HG02870 (cell line): ENCODE measurements at regions not wholly inside any gene's neighbourhood (a gene's known extent, or its start where the extent isn't known, plus 50 kb on each side); places are given as distances from the start of the nearest gene placed in this dataset.
A peak's percentile ranks its signal among the peaks of the same experiment; 100 is the strongest.

ENCODE experiments used
- ATAC-seq: cut with Tn5 transposase; IDR thresholded peaks from one replicate; pipeline ENCODE4 v1.9.1; 2021; ENCODE audit warnings: mild to moderate bottlenecking, moderate library complexity; ENCODE audit not compliant: unreplicated experiment

DNA sequence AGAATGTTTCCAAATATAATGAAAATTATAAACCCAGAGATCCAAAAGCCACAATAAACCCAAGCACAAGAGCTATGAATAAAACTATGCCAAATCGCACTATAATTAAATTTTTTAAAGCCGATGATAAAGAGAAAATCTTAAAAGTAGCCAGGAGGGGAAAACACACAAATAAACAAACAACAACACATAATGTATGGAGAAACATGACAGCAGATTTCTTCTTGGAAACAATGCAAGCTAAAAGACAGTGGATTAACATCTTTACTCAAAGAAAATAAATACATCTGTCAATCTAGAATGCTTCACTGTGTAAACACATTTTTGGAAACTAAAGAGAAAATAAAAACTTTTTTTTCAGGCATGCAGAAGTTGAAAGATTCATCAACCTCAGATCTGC lies 53.0 kb upstream of the SMOX start:
- no peak for ATAC-seq

DNA sequence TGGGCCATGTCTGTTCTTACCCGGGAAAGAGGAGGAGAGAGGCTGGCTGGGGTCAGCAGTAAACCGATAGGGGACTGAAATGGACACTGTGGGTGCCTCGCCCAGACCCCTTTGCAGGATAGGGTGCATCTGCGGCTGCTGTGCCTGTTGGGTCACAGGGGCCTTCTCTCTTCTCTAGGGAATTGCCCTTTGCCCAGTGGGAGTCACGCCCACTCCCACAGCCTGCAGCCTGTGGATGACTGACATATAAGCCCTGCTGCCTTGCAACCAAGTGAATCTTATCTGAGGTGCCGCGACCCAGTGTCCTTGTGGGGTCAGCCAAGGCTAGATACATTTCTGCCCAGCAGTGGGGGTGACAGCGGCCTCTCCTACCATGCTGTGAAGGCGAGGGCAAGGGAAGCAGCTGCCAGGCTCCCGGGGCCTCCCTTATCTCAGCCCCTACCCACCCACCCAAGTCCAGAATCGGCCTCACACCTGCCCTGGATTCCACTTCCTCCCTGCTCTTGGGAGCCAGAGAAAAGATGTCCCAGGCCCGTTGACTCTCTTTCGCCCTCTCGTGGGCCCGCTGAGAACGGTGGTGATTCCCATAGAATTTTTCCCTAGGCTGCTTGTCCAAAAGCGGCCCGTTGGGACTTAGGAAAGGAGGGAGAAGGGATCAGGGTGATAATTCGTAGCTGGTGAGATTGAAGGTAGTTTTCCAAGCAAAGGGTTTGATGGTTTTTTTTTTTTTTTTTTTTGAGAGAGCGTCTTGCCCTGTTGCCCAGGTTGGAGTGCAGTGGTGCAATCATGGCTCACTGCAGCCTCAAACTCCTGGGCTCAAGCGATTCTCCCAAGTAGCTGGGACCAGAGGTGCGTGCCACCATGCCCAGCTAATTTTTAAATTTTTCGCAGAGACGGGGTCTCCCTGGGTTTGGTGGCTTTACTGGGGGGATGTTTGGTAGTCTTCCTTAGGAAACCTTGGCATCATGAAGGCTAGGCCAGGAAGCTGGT lies 56.8 kb upstream of the SMOX start:
- ATAC-seq: no peak

DNA sequence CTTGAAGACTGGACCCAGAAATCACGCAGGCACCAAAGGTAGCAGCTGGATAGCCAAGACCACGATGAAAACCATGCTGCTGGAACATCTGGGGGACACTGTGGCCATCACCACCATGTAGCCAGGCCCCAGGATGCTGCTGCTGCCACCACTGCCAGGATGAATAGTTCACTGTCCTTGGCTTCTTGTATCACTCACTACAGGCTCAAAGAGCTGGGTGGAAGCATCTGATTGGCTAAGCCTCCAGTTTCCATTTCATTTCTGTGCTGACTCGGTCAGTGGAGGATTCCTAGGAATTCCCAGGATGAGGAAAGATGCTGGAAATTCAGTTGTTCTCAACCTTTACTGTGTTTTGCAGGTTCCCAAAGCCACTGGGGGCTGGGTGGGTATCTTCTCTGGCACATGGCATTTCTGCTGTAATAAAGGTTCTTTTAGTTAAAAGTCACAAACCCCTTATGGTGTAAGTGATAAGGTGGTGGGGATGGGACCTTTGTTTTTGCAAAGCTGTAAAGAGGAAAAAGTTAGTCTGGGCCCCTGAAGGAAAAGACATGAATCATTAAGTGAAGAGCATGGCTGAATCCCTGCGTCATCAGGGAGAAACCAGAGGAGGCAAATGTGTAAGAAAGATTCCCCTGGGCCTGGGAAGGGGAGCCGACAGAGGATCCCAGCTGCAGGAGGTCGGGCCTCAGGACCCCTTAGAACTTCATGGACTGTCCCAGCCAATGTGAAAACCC lies 57.7 kb upstream of the SMOX start:
- no peak for ATAC-seq

DNA sequence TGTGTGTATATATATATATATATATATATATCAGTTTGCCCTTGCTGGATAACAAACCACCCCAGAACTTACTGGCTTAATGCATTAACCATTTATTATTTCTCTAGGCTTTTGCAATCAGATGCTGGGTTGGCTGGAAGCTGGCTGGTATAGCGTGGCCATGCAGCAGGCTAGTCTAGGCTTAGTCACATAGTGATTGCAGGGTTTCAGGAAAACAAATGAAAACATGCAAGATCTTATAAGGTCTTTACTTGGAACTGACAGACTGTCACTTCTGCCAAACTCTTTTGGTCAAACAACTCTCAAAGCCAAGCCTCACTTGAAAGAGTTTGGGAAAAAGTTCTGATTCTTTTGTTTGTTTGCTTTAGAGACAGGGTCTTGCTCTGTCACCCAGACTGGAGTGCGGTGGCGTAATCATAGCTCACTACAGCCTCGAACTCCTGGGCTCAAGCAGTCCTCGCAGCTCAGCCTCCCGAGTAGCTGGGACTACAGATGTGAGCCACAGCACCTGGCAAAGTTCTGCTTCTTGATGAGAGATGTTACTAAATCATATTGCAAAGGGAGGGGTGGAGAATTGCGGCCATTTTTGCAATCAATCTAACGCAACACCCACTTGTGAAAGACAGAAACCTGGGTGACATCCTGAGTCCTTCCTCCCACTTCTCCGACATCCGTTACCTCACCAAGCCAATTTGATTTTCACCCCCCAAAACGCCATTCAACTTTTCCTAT lies 58.7 kb upstream of the SMOX start:
- no peak for ATAC-seq

DNA sequence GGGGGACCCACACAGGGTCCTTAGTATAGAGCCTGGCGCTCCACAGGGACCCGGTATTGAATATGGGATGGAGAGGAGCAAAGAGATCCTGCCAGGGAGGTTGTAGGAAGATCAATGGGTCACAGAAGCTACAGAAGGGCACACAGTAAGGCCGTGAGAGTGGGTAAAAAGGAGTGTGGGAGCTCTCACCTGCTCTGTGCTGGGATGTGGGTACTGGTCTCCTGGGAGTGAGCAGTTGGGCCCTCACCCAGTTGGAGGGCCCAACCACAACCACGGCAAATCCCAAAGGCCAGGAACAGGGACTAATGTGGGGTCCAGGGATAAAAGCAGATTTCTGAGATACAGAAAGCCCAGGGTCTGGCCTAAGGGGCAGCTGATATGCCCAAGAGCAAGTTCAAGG lies 59.9 kb upstream of the SMOX start:
- ATAC-seq: no peak

DNA sequence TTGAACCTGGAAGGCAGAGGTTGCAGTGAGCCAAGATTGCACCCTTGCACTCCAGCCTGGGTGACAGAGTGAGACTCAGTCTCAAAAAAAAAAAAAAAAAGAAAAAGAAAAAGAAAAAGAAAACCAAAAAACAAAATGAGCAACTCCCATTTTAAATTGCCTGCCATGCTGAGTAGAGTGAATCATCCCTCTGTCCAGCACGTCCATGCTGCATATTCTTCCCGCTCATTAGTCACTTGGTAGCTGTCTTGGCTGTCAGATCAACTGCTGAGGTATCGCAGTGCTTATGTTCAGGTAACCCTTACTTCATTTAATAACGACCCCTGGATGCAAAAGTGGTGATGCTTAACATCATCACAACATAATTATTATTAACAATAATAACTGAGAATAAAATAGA lies 60.7 kb upstream of the SMOX start:
- ATAC-seq: no peak

DNA sequence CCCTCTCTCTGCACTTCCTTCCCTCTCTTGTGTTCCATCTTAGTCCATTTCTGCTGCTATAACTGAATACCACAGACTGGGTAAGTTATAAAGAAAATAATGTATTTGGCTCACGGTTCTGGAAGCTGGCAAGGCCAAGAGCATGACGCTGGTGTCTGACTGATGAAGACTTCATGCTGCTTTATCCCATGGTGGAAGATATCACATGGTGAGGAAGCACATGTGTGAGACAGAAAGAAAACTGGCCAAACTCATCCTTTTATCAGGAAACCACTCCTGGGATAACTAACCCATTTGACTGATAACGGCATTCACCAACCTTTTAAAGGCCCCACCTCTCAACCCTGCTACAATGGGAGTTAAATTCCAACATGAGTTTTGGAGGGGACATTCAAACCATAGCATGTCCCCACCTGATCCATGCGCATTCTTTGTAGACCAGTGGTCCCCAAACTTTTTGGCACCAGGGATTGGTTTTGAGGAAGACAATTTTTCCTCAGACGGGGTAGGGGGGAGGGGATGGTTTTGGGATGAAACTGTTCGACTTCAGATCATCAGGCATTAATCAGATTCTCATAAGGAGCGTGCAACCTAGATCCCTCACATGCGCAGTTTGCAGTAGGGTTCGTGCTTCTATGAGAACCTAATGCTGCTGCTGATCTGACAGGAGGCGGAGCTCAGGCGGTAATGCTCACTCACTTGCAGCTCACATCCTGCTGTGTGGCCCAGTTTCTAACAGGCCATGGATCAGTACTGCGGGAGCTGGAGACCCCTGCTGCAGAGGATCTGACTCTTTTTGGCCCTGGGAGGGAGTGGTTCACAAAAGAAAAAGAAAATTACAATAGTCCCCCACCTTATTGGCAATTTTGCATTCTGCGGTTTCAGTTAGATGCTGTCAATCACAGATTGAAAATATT lies 61.6 kb upstream of the SMOX start:
- ATAC-seq: no peak

DNA sequence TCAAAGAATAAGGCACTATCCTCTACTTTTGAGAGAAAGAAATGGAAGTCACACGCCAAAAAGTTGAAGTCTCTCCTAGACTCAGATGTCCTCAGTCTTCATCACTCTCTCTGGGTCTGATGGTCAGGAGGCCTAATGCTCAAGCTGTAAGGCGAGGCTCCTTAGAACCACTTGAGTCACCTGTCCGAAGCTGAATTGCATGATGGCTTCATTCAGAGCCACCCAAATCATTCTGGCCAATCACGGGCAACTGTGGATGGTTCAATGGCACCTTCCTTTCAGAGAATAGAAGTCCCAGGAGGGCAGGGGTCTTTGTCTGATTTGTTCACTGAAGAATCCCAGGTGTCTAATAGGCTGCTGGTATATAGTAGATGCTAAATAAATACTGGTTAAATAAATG lies 63.9 kb upstream of the SMOX start:
- ATAC-seq: no peak

DNA sequence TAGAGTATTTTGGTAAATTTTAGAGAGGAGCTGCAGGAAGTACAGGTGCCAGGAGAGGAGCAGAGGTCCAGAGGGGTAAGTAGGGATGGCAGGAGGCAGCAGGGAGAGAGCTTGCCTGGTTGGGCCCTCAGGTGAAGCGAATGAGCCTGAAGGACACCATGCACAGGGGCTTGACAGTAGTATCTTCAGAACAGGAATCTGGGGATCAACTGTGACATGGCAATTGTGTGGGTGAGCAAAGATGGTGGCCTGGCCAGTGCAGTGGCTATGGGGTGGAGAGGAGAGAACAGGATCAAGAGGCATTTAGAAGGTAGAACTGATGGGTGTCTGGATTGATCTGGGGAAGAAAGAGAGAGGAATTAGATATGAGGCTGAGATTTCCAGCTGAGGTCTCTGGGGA lies 64.5 kb upstream of the SMOX start:
- ATAC-seq: no peak

DNA sequence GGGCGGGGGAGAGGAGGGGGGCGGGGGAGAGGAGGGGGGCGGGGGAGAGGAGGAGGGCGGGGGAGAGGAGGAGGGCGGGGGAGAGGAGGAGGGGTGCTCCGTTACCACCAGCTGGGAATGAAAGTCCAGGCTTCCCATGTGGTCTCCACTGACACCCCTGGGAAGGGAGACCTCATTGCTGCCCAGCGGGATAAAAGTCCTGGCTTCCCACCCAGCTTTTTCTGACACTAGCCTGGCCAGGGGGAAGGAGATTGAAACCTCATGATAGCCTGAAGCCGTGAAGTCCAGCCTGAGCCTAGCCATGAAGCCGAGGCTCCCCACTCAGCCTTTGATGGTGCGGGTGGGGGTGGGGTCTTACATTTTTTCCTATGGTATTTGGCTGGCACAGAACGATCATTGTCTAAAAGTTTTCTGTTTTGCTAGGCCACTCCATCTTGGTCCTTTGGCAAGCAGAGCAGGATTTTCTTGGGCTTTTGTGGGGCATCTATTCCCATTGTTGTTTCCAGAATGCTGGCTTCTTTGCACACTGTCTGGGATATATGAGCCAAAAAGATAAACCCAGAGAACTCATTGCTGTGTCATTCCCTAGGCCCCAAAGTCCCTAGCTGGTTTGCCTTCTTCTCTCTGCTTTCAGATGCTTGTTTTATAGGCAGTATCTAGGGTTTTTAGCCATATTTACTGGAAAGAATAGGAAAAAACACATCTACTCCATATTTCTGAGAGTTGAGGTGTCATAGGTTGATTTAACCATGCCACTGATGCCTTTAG lies 65.3 kb upstream of the SMOX start:
- no peak for ATAC-seq

DNA sequence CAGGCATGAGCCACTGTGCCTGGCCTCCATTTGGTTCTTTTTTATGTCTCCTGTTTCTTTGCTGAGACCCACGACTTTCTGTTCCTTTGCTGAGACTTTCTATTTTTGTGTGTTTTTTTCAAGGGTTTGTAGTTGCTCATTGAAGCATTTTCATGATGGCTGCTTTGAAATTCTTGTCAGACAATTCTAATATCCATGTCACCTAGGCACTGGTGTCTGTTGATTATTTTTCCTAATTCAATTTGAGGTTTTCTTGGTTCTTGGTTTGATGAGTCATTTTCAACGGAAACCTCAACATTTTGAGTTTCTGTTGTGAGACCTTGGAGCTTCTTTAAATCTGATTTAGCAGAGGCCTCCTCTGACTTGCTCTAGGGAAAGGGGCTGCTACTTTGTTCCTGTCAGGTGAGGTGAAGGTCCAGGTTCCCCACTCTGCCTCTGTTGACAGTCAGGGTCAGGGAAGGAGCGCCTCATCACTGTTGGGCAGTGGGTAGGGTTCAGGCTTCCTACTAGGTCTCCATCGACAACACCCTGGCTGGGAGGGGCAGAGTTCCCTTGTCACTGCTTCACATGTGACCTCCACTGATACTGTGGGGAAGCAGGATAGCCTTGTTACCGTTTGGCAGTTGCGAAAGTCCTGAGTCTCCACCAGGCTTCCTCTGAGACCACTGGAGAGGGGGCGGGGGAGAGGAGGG lies 66.1 kb upstream of the SMOX start:
- peak; percentile 60 for ATAC-seq

DNA sequence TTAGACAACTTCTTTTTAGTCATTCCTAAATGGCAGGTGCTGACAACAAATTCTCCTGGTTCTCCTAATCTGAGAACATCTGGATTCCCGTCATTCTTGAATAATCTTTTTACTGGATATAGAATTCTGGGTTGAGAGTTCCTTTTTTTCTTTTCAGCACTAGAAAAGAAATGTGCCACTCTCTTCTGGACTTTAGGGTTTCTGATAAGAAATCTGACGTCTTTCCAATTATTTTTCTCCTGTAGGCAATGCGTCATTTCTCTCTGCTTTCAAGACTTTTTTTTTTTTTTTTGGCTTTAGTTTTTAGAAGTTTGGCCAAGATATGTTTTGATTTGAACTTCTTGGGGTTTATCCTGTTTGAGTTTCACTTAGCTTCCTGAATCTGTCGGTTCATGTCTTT lies 66.1 kb upstream of the RNF24 start:
- no peak for ATAC-seq

DNA sequence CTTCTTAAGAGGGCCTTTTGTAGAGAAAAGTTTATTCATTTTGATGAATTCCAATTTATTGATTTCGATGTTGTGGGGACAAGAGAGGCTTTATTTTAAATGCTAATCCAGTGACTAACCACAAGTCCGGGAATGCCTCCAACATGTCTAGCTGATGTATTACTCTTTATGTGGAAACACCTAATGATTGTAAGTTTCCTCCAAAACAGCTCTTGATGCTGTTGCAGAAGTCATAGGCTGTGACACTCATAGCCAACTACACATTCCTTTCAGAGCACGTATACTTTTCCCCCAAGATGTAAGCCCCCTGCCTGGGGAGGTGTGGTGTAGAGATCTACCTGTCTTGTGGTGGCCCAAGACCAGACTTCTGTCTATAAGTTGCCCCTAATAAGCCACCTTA lies 61.3 kb upstream of the RNF24 start:
- ATAC-seq: no peak

DNA sequence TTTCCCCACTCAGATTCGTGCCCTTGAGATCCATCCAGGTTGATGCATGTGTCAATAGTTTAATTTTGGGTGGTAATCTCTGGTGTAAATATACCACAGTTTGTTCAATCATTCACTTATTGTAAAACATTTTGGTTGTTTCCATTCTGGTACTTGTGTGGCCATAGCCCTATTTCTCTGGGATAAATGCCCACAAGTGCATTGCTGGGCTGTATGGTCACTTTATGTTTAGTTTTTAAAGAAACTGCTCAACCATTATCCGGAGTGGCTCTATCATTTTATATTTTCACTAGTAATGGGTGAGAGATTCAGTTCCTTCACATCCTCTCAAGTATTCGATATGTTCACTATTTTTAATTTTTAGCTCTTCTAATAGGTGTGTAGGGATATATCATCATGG lies 60.7 kb upstream of the RNF24 start:
- no peak for ATAC-seq

DNA sequence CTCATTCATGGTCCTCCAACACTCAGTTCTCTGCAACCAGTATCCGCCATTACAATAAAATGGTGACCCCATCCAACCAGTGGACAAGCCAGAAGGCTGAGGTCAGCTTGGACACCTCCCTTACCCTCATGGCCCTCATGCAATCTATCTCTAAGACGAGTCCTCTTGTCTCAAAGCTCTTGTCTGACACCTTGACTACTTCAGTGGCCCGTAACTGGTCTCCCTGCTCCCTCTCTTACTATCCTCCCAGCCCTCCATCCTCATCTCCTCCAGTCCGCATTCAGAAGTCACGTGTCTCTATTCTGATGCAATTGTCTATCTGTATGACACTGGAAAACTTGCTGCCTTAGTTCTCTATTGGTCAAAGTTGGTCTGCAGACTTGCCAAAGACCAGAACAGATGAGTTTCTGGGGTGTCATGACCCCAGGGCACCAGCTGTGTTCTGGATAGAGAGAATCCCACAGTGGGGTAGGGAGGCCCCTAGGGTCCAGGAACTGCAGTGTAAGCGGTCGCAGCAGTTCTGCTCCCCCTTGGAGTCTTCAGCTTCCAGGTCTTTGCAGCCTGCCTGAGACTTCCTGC lies 59.6 kb upstream of the RNF24 start:
- ATAC-seq: no peak

DNA sequence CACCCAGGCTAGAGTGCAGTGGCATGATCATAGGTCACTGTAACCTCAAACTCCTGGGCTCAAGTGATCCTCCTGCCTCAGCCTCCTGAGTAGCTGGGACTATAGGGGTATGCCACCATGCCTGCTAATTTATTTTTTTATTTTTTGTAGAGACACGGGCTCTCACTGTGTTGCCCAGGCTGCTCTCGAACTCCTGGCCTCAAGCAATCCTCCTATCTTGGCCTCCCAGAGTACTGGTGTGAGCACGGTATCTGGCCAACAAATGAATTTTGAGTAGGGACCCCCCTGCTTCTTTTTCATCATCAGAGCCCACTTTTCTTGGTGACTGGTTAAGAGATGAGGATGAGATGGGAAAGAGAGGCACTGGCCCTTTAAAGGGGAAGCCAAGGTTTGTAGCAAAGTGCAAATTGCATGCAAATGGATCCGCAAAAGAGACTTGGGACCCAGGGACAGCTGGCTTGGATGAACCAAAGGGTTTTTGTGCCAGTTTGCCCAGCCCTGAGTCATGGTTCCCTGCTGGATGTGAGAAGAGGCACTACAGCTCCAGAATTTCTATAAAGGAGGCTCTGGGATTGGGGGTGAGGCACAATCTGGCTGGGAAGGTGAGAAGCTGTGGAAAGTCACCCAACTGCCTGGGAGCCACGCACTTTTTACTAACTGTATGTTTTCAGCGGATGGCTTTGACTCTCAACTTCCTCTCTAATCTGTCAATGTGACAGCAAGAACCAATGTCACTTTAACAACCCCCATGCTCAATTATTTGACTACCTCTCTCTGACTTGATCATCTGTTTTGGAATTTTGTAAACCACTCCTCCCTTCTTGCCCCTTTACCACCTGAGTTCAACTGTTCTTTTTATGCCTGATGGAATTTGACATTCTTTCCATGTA lies 58.7 kb upstream of the RNF24 start:
- no peak for ATAC-seq

DNA sequence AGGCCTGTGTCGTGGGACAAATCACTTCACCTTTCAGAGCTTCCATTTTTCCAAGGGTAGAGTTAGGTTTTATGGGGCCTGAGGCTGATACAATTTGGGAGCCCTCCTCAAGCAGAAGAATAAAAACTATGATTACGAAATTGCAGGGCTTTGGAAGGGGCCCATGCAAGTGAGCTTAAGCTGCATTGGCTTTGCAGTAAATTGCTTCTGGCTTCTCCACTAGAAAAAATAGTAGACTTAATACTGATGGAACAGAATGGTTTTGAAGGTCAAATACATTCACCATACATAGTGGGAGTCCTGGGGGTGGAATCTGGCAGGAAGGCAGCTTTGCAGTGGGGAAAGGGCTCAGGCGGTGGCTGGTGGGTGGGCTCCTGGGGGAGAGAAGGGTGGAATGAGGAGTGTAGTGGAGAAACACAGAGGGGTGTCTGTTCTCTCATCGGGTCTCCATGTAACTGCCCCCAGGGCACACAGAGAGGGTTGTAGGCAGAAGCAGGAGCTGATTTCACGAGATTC lies 55.9 kb upstream of the RNF24 start:
- ATAC-seq: no peak
